Liver (tissue), 3 donors: ENCODE measurements at regions not wholly inside any gene's neighbourhood (a gene's known extent, or its start where the extent isn't known, plus 50 kb on each side); places are given as distances from the start of the nearest gene placed in this dataset.

Source experiments
- CTCF ChIP-seq: fragments of 150-350 bp; IDR thresholded peaks from 2 replicates; pipeline ENCODE4 v1.5.1; 2017; ENCODE audit warnings: improper control_type of control experiment, low read depth, low read length; ENCODE audit not compliant: missing input control
- FOXA1 ChIP-seq: IDR thresholded peaks from 2 replicates; pipeline ENCODE4 v1.6.1; 2016; ENCODE audit warnings: antibody characterized with exemption
- GABPA ChIP-seq, 2 donors: IDR thresholded peaks in 1 of 2; conservative IDR thresholded peaks in 1 of 2; 2 replicates each; pipeline ENCODE4 v1.6.1; 2016; ENCODE audit warnings: antibody characterized with exemption in 2 of 2, mild to moderate bottlenecking in 1 of 2, moderate library complexity in 1 of 2
- HNF4A ChIP-seq, 2 donors: conservative IDR thresholded peaks; 2 replicates each; pipeline ENCODE4 v1.6.1; 2016; ENCODE audit warnings: antibody characterized with exemption in 2 of 2, mild to moderate bottlenecking in 2 of 2
- RAD21 ChIP-seq, 2 donors: IDR thresholded peaks; 2 replicates each; pipeline ENCODE4 v1.6.1; 2016; ENCODE audit warnings: antibody characterized with exemption in 2 of 2, mild to moderate bottlenecking in 2 of 2
- TAF1 ChIP-seq: conservative IDR thresholded peaks from 2 replicates; pipeline ENCODE4 v1.6.1; 2016; ENCODE audit warnings: antibody characterized with exemption, mild to moderate bottlenecking
- YY1 ChIP-seq: IDR thresholded peaks from 2 replicates; pipeline ENCODE4 v1.6.1; 2016; ENCODE audit warnings: antibody characterized with exemption, mild to moderate bottlenecking
- donor health status: healthy.
- donor health status: healthy.

GRCh38 chr2:221997100-221997499 is 301.7 kb downstream of the PAX3 start:
- TF ChIP-seq GABPA (IDR thresholded peaks at IDR 0.05 in 1 of 2, conservative IDR thresholded peaks at IDR 0.05 in 1 of 2): no peak
- TF ChIP-seq HNF4A (conservative IDR thresholded peaks at IDR 0.05): no peak
- TF ChIP-seq RAD21 (IDR thresholded peaks at IDR 0.05): no peak
- TF ChIP-seq CTCF: no peak
- no peak for TF ChIP-seq TAF1
- no peak for TF ChIP-seq FOXA1
- TF ChIP-seq YY1: no peak
